Colon (tissue), 2 donors: ENCODE measurements at regions not wholly inside any gene's neighbourhood (a gene's known extent, or its start where the extent isn't known, plus 50 kb on each side); places are given as distances from the start of the nearest gene placed in this dataset.
"Not testable (repeated sequence)": the region's sequence is repeated elsewhere in the genome, so short reads cannot be mapped to it uniquely, and the experiment has no call there.

Experiments
- FAIRE-seq: peaks from 2 replicates; lab custom pipeline; 2012; peaks lifted over from hg19 to GRCh38; lab: Jason Lieb, UNC
- donor health status: control.
- donor health status: control.

GRCh38 chr13:47892374-47892773 is 108.7 kb downstream of the SUCLA2 start:
- no peak for FAIRE-seq

GRCh38 chr13:47890146-47890814 is 110.8 kb downstream of the SUCLA2 start:
- no peak for FAIRE-seq

- no peak for FAIRE-seq
Measured at GRCh38 chr13:47886314-47886713, 114.8 kb downstream of the SUCLA2 start.

GRCh38 chr13:47875201-47875600 is 125.9 kb downstream of the SUCLA2 start:
- FAIRE-seq: no peak

- FAIRE-seq: not testable (repeated sequence)
Measured at GRCh38 chr13:47873987-47874386, 127.1 kb downstream of the SUCLA2 start.

- FAIRE-seq: not testable (repeated sequence)
Measured at GRCh38 chr13:47873319-47873718, 127.8 kb downstream of the SUCLA2 start.

GRCh38 chr13:47869776-47870175 is 131.3 kb downstream of the SUCLA2 start:
- no peak for FAIRE-seq

GRCh38 chr13:47865883-47866282 is 135.2 kb downstream of the SUCLA2 start:
- FAIRE-seq: no peak

GRCh38 chr13:47862841-47863240 is 138.2 kb downstream of the SUCLA2 start:
- FAIRE-seq: no peak

GRCh38 chr13:47859165-47859564 is 141.9 kb downstream of the SUCLA2 start:
- no peak for FAIRE-seq

- FAIRE-seq: no peak
Measured at GRCh38 chr13:47858042-47859025, 142.7 kb downstream of the SUCLA2 start.

- FAIRE-seq: no peak
Measured at GRCh38 chr13:47853236-47853635, 147.8 kb downstream of the SUCLA2 start.

GRCh38 chr13:47846886-47847285 is 154.2 kb downstream of the SUCLA2 start:
- FAIRE-seq: no peak

- no peak for FAIRE-seq
Measured at GRCh38 chr13:47845981-47846380, 155.1 kb downstream of the SUCLA2 start.

GRCh38 chr13:47843005-47843404 is 158.1 kb downstream of the SUCLA2 start:
- FAIRE-seq: no peak

- FAIRE-seq: no peak
Measured at GRCh38 chr13:47841151-47841550, 159.9 kb downstream of the SUCLA2 start.

- no peak for FAIRE-seq
Measured at GRCh38 chr13:47837906-47838305, 163.2 kb downstream of the SUCLA2 start.

GRCh38 chr13:47837104-47837880 is 163.8 kb downstream of the SUCLA2 start:
- FAIRE-seq: no peak

- FAIRE-seq: no peak
Measured at GRCh38 chr13:47835470-47836228, 165.4 kb downstream of the SUCLA2 start.

- FAIRE-seq: no peak
Measured at GRCh38 chr13:47832458-47832972, 168.6 kb downstream of the SUCLA2 start.

GRCh38 chr13:47831265-47831664 is 169.8 kb downstream of the SUCLA2 start:
- no peak for FAIRE-seq
